Mucosa of rectum (tissue), 2 donors: ENCODE measurements at regions not wholly inside any gene's neighbourhood (a gene's known extent, or its start where the extent isn't known, plus 50 kb on each side); places are given as distances from the start of the nearest gene placed in this dataset.

Source experiments
- H3K27ac ChIP-seq, 2 donors: one replicate each; pipeline ENCODE4 v1.7.0; 2013; ENCODE audit warnings: inconsistent platforms in 2 of 2, low read depth in 2 of 2, low read length in 2 of 2
- H3K27me3 ChIP-seq, 2 donors: one replicate each; pipeline ENCODE4 v1.7.0; 2013; ENCODE audit warnings: low read length in 2 of 2; ENCODE audit not compliant: control insufficient read depth in 2 of 2, insufficient read depth in 2 of 2
- H3K36me3 ChIP-seq, 2 donors: one replicate each; pipeline ENCODE4 v1.7.0; 2013; ENCODE audit warnings: low read length in 2 of 2; ENCODE audit not compliant: control insufficient read depth in 2 of 2, insufficient read depth in 2 of 2
- H3K4me1 ChIP-seq, 2 donors: one replicate each; pipeline ENCODE4 v1.7.0; 2013; ENCODE audit warnings: low read length in 2 of 2, mild to moderate bottlenecking in 1 of 2; ENCODE audit not compliant: control insufficient read depth in 2 of 2, insufficient read depth in 2 of 2
- H3K4me3 ChIP-seq, 2 donors: one replicate each; pipeline ENCODE4 v1.7.0; 2013; ENCODE audit warnings: low read length in 2 of 2
- H3K9ac ChIP-seq, 2 donors: one replicate each; pipeline ENCODE4 v1.7.0; 2013; ENCODE audit warnings: low read length in 2 of 2, low read depth in 1 of 2, mild to moderate bottlenecking in 1 of 2
- H3K9me3 ChIP-seq, 2 donors: one replicate each; pipeline ENCODE4 v1.7.0; 2013; ENCODE audit warnings: low read length in 2 of 2; ENCODE audit not compliant: control insufficient read depth in 2 of 2
- donor health status: healthy.
- donor health status: Normal muscosa, but diverticular disease.

DNA sequence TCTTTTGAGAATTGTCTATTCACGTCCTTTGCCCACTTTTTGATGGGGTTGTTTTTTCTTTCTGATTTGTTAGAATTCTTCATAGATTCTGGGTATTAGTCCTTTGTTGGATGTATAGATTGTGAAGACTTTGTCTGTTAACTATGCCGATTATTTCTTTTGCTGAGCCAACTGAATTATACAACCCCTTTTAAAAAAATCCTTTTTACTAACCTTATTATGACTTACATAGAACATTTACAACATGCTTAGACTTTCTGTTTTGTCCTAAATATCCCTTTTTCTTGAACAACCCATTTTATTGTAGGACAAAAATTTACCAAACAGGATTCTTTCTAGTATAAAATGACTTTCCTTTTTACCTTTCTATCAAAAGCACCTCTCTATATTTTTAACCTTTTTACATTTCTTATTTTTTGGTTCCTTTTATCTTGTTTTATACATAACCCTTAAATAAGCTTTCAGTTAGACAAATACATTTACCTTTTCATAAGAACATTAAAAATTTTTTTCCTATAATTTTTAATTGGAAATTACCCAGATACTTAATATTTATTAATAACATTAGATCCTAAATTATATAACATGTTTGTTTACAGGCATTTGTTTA lies 70.4 kb upstream of the TTLL7 start:
- Histone ChIP-seq H3K4me3 (no peak overlapping the region), H3K9me3 (no peaks in the 10 kb centered on the region), H3K4me1 (no peaks in the 10 kb centered on the region), H3K9ac (no peak overlapping the region), H3K36me3 (no peaks in the 10 kb centered on the region), H3K27ac (no peak overlapping the region), H3K27me3 (no peaks in the 10 kb centered on the region)

DNA sequence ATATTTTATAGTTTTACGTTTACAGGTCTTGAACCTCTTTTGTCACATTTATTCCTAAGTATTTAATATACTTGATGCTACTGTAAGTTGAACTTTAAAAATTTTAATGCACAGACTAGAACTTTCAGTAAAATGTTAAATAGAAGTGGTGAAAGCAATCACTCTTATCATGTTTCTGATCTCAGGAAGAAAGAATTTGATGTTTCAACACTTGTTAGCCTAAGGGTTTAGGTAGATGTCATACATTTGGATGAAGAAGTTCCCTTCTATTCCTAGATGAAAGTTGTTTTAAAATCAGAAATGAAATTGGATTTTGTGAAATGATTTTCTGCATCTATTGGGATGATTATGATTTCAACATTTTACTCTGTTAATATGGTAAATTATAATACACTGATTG lies 63.6 kb upstream of the TTLL7 start:
- H3K4me1 ChIP-seq = no peaks in the 10 kb centered on the region
- H3K9me3 ChIP-seq = no peaks in the 10 kb centered on the region
- H3K4me3 ChIP-seq = no peak overlapping the region
- no peaks in the 10 kb centered on the region for H3K36me3 ChIP-seq
- no peak overlapping the region for H3K9ac ChIP-seq
- H3K27me3 ChIP-seq = no peaks in the 10 kb centered on the region
- H3K27ac ChIP-seq = no peak overlapping the region

DNA sequence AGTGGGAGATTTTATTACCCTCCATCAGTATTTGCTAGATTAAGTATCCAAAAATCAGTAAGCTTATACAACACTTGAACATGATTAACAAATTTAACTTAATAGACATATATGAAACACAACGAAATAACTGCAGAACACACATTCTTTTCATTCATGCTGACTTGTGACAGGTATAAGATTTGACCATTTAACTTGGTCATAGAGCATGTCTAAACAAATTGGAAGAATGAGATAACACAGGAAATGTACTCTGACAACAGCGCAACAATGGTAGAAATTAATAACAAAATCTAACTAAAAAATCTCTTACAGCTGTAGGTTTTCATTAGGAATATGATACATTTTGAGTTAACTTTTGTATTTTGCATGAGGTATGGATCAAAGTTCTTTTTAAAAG lies 62.4 kb upstream of the TTLL7 start:
- Histone ChIP-seq H3K4me3 (no peak overlapping the region), H3K9me3 (no peaks in the 10 kb centered on the region), H3K4me1 (no peaks in the 10 kb centered on the region), H3K9ac (no peak overlapping the region), H3K36me3 (no peaks in the 10 kb centered on the region), H3K27ac (no peak overlapping the region), H3K27me3 (no peaks in the 10 kb centered on the region)

DNA sequence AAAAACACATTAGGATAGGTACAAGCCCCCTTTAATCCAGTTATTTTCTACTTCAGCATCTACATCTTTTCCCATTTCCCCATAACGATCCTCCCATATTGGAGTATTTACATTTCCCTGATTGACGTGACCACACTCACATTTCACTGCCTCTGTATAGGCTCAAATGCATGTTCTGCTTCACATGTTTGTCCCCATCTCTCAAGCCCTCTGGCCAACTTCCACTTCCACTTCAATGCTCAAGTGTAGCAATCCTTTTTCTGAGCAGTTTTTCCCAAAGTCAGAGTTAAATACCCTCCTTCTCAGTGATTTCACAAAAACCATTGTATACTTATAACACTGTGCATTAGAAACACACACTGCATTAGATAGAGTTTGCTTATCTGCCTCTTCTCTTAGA lies 61.8 kb upstream of the TTLL7 start:
- no peaks in the 10 kb centered on the region for H3K4me1 ChIP-seq
- H3K9me3 ChIP-seq = no peaks in the 10 kb centered on the region
- no peaks in the 10 kb centered on the region for H3K36me3 ChIP-seq
- H3K27ac ChIP-seq = no peak overlapping the region
- no peak overlapping the region for H3K4me3 ChIP-seq
- H3K9ac ChIP-seq = no peak overlapping the region
- no peaks in the 10 kb centered on the region for H3K27me3 ChIP-seq

- Histone ChIP-seq H3K27ac (no peak overlapping the region), H3K36me3 (no peaks in the 10 kb centered on the region)
Measured at GRCh38 chr1:84048820-84049219, 49.9 kb upstream of the TTLL7 start.

More at GRCh38 chr1:84048820-84049219, 49.9 kb upstream of the TTLL7 start:
- H3K27me3 ChIP-seq = no peaks in the 10 kb centered on the region
- no peaks in the 10 kb centered on the region for H3K9me3 ChIP-seq
- H3K4me1 ChIP-seq = no peaks in the 10 kb centered on the region
- H3K4me3 ChIP-seq = no peak overlapping the region
- H3K9ac ChIP-seq = no peak overlapping the region
